ENCODE measurements at regions not wholly inside any gene's neighbourhood (a gene's known extent, or its start where the extent isn't known, plus 50 kb on each side); places are given as distances from the start of the nearest gene placed in this dataset.
"Not testable (repeated sequence)": the region's sequence is repeated elsewhere in the genome, so short reads cannot be mapped to it uniquely, and the experiment has no call there.

- H3K4me2 ChIP-seq (ENCODE audit: low read length); H3K27me3 ChIP-seq (ENCODE audit: control insufficient read depth, insufficient read depth, low read length); H3K9ac ChIP-seq (ENCODE audit: low read depth, low read length); H3K4me1 ChIP-seq (ENCODE audit: control insufficient read depth, insufficient read depth, low read length); H3K36me3 ChIP-seq (ENCODE audit: insufficient read depth, low read length); H3K4me3 ChIP-seq (ENCODE audit: low read length); H3K9me3 ChIP-seq (replicated peaks; ENCODE audit: low read length): not testable (repeated sequence)
Observed at GRCh38 chr10:51015390-51015754, 58.9 kb upstream of the PRKG1 start.

- Histone ChIP-seq H3K4me2 (ENCODE audit: low read length) (no peak overlapping the region), H3K9me3 (replicated peaks; ENCODE audit: low read length) (no peaks in the 10 kb centered on the region), H3K4me1 (ENCODE audit: control insufficient read depth, insufficient read depth, low read length) (no peaks in the 10 kb centered on the region), H3K27me3 (ENCODE audit: control insufficient read depth, insufficient read depth, low read length) (peaks cover 3% of the 10 kb centered on the region), H3K4me3 (ENCODE audit: low read length) (no peak overlapping the region), H3K36me3 (ENCODE audit: insufficient read depth, low read length) (no peaks in the 10 kb centered on the region), H3K9ac (ENCODE audit: low read depth, low read length) (no peak overlapping the region)
Observed at GRCh38 chr10:51020200-51020599, 54.1 kb upstream of the PRKG1 start.

GRCh38 chr10:51022933-51023585, 51.2 kb upstream of the PRKG1 start:
- H3K4me1 ChIP-seq (ENCODE audit: control insufficient read depth, insufficient read depth, low read length) = no peaks in the 10 kb centered on the region
- H3K27me3 ChIP-seq (ENCODE audit: control insufficient read depth, insufficient read depth, low read length) = no peaks in the 10 kb centered on the region
- no peak overlapping the region for H3K4me2 ChIP-seq (ENCODE audit: low read length)
- H3K9me3 ChIP-seq (replicated peaks; ENCODE audit: low read length) = no peaks in the 10 kb centered on the region
- no peak overlapping the region for H3K9ac ChIP-seq (ENCODE audit: low read depth, low read length)
- no peaks in the 10 kb centered on the region for H3K36me3 ChIP-seq (ENCODE audit: insufficient read depth, low read length)
- H3K4me3 ChIP-seq (ENCODE audit: low read length) = no peak overlapping the region

GRCh38 chr10:51023636-51024035, 50.7 kb upstream of the PRKG1 start:
- H3K36me3 ChIP-seq (ENCODE audit: insufficient read depth, low read length) = no peaks in the 10 kb centered on the region
- H3K9ac ChIP-seq (ENCODE audit: low read depth, low read length) = no peak overlapping the region
- H3K4me3 ChIP-seq (ENCODE audit: low read length) = no peak overlapping the region
- no peaks in the 10 kb centered on the region for H3K9me3 ChIP-seq (replicated peaks; ENCODE audit: low read length)
- no peak overlapping the region for H3K4me2 ChIP-seq (ENCODE audit: low read length)
- no peaks in the 10 kb centered on the region for H3K4me1 ChIP-seq (ENCODE audit: control insufficient read depth, insufficient read depth, low read length)
- H3K27me3 ChIP-seq (ENCODE audit: control insufficient read depth, insufficient read depth, low read length) = no peaks in the 10 kb centered on the region
